SK-N-SH (cell line): ENCODE measurements at regions not wholly inside any gene's neighbourhood (a gene's known extent, or its start where the extent isn't known, plus 50 kb on each side); places are given as distances from the start of the nearest gene placed in this dataset.

Experiments
- CTCF ChIA-PET: fragments of 300-600, 350-600 bp; formaldehyde crosslinking; extraction: SDS; loops from one replicate; lab custom pipeline; 2021; lab: Yijun Ruan, JAX
- POLR2A ChIA-PET: fragments of 350-600 bp; sonication (Branson Sonifier 250); formaldehyde crosslinking; extraction: SDS; loops from one replicate; lab custom pipeline; 2020; ENCODE audit warnings: antibody characterized with exemption, inconsistent platforms; lab: Yijun Ruan, JAX
- DNase-seq: peaks from one replicate; pipeline ENCODE4 v3.0.0; 2012
- H2AFZ ChIP-seq: fragments of 200-600 bp; sonication (generic); 2 replicates; pipeline ENCODE4 v1.8.1; 2016; ENCODE audit warnings: antibody characterized with exemption, mild to moderate bottlenecking, low read depth
- H3F3A ChIP-seq: fragments of 200-600 bp; sonication (generic); replicated peaks from 2 replicates; pipeline ENCODE3; 2016; ENCODE audit warnings: antibody characterized with exemption, mild to moderate bottlenecking; ENCODE audit not compliant: insufficient read depth
- H3K27ac ChIP-seq, 2 experiments: fragments of 200-500 bp in 1 of 2; fragments of 200-600 bp in 1 of 2; sonication (Bioruptor generic) in 1 of 2; sonication (generic), shearing (Covaris generic) in 1 of 2; 2 replicates each; pipeline versions ENCODE4 v1.5.1 to v1.6.1; 2014 to 2016; ENCODE audit warnings: low read depth in 2 of 2, inconsistent platforms in 1 of 2, low read length in 1 of 2, mild to moderate bottlenecking in 1 of 2, mixed read lengths in 1 of 2
- H3K27me3 ChIP-seq: fragments of 200-600 bp; sonication (generic), shearing (Covaris generic); 2 replicates; pipeline ENCODE4 v1.6.1; 2016; ENCODE audit warnings: mixed run types; ENCODE audit not compliant: insufficient read depth
- H3K36me3 ChIP-seq, 2 experiments: fragments of 200-500 bp in 1 of 2; fragments of 200-600 bp in 1 of 2; sonication (Bioruptor generic) in 1 of 2; sonication (generic) in 1 of 2; replicated peaks in 1 of 2; 2 replicates each; pipeline versions ENCODE3 to v1.5.1; 2014 to 2016; ENCODE audit warnings: low read length in 1 of 2, mild to moderate bottlenecking in 1 of 2; ENCODE audit not compliant: insufficient read depth in 2 of 2, control insufficient read depth in 1 of 2
- H3K4me1 ChIP-seq, 2 experiments: fragments of 200-500 bp in 1 of 2; fragments of 200-600 bp in 1 of 2; sonication (Bioruptor generic) in 1 of 2; sonication (generic), shearing (Covaris generic) in 1 of 2; 2 replicates each; pipeline versions ENCODE4 v1.5.1 to v1.6.1; 2014 to 2016; ENCODE audit warnings: low read depth in 1 of 2, low read length in 1 of 2, mixed run types in 1 of 2; ENCODE audit not compliant: insufficient read depth in 2 of 2, control insufficient read depth in 1 of 2
- H3K4me2 ChIP-seq: fragments of 200-600 bp; sonication (generic), shearing (Covaris generic); 2 replicates; pipeline ENCODE4 v1.6.1; 2017; ENCODE audit warnings: mixed run types
- H3K4me3 ChIP-seq, 2 experiments: fragments of 200-500 bp in 1 of 2; fragments of 200-600 bp in 1 of 2; sonication (Bioruptor generic) in 1 of 2; sonication (generic), shearing (Covaris generic) in 1 of 2; 2 replicates each; pipeline versions ENCODE4 v1.5.1 to v1.8.1; 2014 to 2016; ENCODE audit warnings: low read depth in 2 of 2, inconsistent platforms in 1 of 2, low read length in 1 of 2, mild to moderate bottlenecking in 1 of 2, mixed read lengths in 1 of 2, moderate library complexity in 1 of 2
- H3K79me2 ChIP-seq: fragments of 200-600 bp; sonication (generic); 2 replicates; pipeline ENCODE4 v1.8.1; 2017; ENCODE audit warnings: mild to moderate bottlenecking; ENCODE audit not compliant: insufficient read depth
- H3K9ac ChIP-seq: fragments of 200-600 bp; sonication (generic); 2 replicates; pipeline ENCODE4 v1.6.1; 2017; ENCODE audit warnings: mixed run types
- H3K9me2 ChIP-seq: fragments of 200-600 bp; sonication (generic); 2 replicates; pipeline ENCODE4 v1.6.1; 2017; ENCODE audit warnings: mixed run types
- H3K9me3 ChIP-seq: fragments of 200-600 bp; sonication (generic); 2 replicates; pipeline ENCODE4 v1.6.1; 2017; ENCODE audit warnings: mixed run types, mild to moderate bottlenecking, moderate library complexity
- H4K20me1 ChIP-seq: fragments of 200-600 bp; sonication (generic); 2 replicates; pipeline ENCODE4 v1.6.1; 2017; ENCODE audit warnings: mild to moderate bottlenecking, mixed run types; ENCODE audit not compliant: insufficient read depth
- CHD2 ChIP-seq: fragments of 150-350 bp; IDR thresholded peaks from 2 replicates; pipeline ENCODE4 v1.6.1; 2018; ENCODE audit warnings: low read length; ENCODE audit not compliant: partially characterized antibody
- ELF1 ChIP-seq: IDR thresholded peaks from 2 replicates; pipeline ENCODE4 v1.4.0; 2012
- FOSL2 ChIP-seq: IDR thresholded peaks from 2 replicates; pipeline ENCODE4 v1.4.0; 2012; ENCODE audit warnings: low read depth, mild to moderate bottlenecking, moderate library complexity, borderline replicate concordance
- GABPA ChIP-seq: IDR thresholded peaks from 2 replicates; pipeline ENCODE4 v1.4.0; 2012; ENCODE audit warnings: low read depth, mild to moderate bottlenecking
- JUND ChIP-seq: IDR thresholded peaks from 2 replicates; pipeline ENCODE4 v1.4.0; 2012
- MEF2A ChIP-seq: IDR thresholded peaks from 2 replicates; pipeline ENCODE4 v1.4.0; 2012; ENCODE audit warnings: low read depth, borderline replicate concordance
- MXI1 ChIP-seq: IDR thresholded peaks from 2 replicates; pipeline ENCODE4 v1.6.1; 2012; ENCODE audit warnings: mild to moderate bottlenecking, low read depth, low read length, improper control_type of control experiment
- NFIC ChIP-seq: IDR thresholded peaks from 2 replicates; pipeline ENCODE4 v1.4.0; 2012; ENCODE audit warnings: borderline replicate concordance
- RXRA ChIP-seq: IDR thresholded peaks from 2 replicates; pipeline ENCODE4 v1.4.0; 2012; ENCODE audit warnings: low read depth, mild to moderate bottlenecking, borderline replicate concordance
- SIN3A ChIP-seq: IDR thresholded peaks from 2 replicates; pipeline ENCODE4 v1.6.1; 2012; ENCODE audit warnings: low read depth, mild to moderate bottlenecking, low read length, moderate library complexity, borderline replicate concordance
- WGBS: methylation state at CpG from one replicate; pipeline ENCODE4 v1.1.6; 2017; ENCODE audit warnings: low lambda C conversion rate; 5-methylcytosine and 5-hydroxymethylcytosine counted together
- TF ChIP-seq, protein P1 (sequence below): fragments of 200-600 bp; sonication (generic); IDR thresholded peaks from 2 replicates; pipeline ENCODE4 v1.6.1; 2017; ENCODE audit warnings: antibody characterized with exemption, mild to moderate bottlenecking, moderate library complexity
- TF ChIP-seq, protein P2 (sequence below): IDR thresholded peaks from 2 replicates; pipeline ENCODE4 v1.4.0; 2012; ENCODE audit warnings: low read depth, borderline replicate concordance
- TF ChIP-seq, protein P3 (sequence below): IDR thresholded peaks from 2 replicates; pipeline ENCODE4 v1.4.0; 2012; ENCODE audit warnings: low read depth, borderline replicate concordance
- TF ChIP-seq, protein P4 (sequence below): IDR thresholded peaks from 2 replicates; pipeline ENCODE4 v1.4.0; 2012; ENCODE audit warnings: low read depth
- TF ChIP-seq, protein P5 (sequence below): IDR thresholded peaks from 2 replicates; pipeline ENCODE4 v1.6.1; 2012; ENCODE audit warnings: mild to moderate bottlenecking, low read depth, low read length, moderate library complexity

DNA sequence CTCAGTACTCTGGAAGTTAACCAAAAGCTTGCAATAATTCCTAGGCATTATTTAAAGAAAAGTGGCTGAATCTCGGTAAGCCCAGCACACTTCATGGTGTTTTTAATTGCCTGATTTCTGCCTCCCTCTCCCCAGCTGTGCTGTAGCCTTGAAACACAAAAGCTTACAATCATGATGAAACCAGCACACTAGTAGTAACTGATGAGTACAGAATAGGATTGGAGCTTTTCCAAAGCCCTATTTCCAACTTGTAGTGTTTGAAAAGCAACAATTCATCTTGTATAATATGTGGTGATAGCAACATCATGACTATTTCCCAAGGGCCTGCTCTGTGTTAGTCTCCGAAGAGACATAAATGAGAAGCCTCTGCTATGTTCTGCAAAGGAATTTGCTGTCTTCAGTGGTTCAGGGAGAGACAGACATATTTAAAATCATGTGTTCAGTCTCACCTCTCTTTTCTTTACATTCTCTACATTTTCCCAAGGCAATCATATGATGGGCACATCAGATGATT lies 1015.0 kb downstream of the BCL11A start:
- Histone ChIP-seq H3K79me2 (no peaks in the 10 kb centered on the region), H3K9ac (no peak overlapping the region), H3K27ac (no peak overlapping the region), H3K4me2 (no peak overlapping the region), H3K4me1 (no peaks in the 10 kb centered on the region), H3K9me2 (no peaks in the 10 kb centered on the region), H3K36me3 (no peaks in the 10 kb centered on the region), H3F3A (no peaks in the 10 kb centered on the region), H3K4me3 (no peak overlapping the region), H3K27me3 (no peaks in the 10 kb centered on the region), H4K20me1 (no peaks in the 10 kb centered on the region), H3K9me3 (no peaks in the 10 kb centered on the region), H2AFZ (no peak overlapping the region)
- POLR2A ChIA-PET: no interaction called here
- DNase-seq: no peak
- CTCF ChIA-PET: no interaction called here
- 11% methylated on average over 2 of the region's 2 CpGs for whole genome bisulfite sequencing
- TF ChIP-seq JUND (no peak), MXI1 (no peak), MEF2A (no peak), SIN3A (no peak), CHD2 (no peak), FOSL2 (no peak), ELF1 (no peak), RXRA (no peak)
- TF ChIP-seq, protein P1, sequence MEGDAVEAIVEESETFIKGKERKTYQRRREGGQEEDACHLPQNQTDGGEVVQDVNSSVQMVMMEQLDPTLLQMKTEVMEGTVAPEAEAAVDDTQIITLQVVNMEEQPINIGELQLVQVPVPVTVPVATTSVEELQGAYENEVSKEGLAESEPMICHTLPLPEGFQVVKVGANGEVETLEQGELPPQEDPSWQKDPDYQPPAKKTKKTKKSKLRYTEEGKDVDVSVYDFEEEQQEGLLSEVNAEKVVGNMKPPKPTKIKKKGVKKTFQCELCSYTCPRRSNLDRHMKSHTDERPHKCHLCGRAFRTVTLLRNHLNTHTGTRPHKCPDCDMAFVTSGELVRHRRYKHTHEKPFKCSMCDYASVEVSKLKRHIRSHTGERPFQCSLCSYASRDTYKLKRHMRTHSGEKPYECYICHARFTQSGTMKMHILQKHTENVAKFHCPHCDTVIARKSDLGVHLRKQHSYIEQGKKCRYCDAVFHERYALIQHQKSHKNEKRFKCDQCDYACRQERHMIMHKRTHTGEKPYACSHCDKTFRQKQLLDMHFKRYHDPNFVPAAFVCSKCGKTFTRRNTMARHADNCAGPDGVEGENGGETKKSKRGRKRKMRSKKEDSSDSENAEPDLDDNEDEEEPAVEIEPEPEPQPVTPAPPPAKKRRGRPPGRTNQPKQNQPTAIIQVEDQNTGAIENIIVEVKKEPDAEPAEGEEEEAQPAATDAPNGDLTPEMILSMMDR: no peak
- TF ChIP-seq, protein P2, sequence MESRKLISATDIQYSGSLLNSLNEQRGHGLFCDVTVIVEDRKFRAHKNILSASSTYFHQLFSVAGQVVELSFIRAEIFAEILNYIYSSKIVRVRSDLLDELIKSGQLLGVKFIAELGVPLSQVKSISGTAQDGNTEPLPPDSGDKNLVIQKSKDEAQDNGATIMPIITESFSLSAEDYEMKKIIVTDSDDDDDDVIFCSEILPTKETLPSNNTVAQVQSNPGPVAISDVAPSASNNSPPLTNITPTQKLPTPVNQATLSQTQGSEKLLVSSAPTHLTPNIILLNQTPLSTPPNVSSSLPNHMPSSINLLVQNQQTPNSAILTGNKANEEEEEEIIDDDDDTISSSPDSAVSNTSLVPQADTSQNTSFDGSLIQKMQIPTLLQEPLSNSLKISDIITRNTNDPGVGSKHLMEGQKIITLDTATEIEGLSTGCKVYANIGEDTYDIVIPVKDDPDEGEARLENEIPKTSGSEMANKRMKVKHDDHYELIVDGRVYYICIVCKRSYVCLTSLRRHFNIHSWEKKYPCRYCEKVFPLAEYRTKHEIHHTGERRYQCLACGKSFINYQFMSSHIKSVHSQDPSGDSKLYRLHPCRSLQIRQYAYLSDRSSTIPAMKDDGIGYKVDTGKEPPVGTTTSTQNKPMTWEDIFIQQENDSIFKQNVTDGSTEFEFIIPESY: no peak
- TF ChIP-seq, protein P3, sequence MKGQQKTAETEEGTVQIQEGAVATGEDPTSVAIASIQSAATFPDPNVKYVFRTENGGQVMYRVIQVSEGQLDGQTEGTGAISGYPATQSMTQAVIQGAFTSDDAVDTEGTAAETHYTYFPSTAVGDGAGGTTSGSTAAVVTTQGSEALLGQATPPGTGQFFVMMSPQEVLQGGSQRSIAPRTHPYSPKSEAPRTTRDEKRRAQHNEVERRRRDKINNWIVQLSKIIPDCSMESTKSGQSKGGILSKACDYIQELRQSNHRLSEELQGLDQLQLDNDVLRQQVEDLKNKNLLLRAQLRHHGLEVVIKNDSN: no peak
- TF ChIP-seq, protein P4, sequence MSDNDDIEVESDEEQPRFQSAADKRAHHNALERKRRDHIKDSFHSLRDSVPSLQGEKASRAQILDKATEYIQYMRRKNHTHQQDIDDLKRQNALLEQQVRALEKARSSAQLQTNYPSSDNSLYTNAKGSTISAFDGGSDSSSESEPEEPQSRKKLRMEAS: no peak

DNA sequence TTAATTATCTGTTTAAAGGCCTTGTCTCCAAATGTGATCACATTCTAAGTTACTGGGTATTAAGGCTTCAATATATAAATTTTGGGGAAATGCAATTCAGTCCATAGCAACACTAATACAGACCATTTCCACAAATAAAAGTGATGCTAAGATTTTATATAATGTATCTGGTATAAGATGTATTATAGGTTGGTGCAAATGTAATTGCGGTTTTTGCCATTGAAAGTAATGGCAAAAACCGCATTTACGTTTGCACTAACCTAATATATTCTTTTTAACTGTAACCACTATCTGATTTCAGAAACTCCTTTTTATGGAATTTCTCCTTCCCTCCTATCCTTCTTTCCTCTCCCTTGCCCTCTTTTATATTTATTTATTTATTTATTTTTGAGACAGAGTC lies 1020.6 kb downstream of the BCL11A start:
- Histone ChIP-seq H3K4me2 (no peak overlapping the region), H3K27ac (no peak overlapping the region)
- 52% methylated on average over 3 of the region's 3 CpGs for WGBS
- POLR2A ChIA-PET: no interaction called here
- TF ChIP-seq NFIC: no peak
- TF ChIP-seq, protein P5, sequence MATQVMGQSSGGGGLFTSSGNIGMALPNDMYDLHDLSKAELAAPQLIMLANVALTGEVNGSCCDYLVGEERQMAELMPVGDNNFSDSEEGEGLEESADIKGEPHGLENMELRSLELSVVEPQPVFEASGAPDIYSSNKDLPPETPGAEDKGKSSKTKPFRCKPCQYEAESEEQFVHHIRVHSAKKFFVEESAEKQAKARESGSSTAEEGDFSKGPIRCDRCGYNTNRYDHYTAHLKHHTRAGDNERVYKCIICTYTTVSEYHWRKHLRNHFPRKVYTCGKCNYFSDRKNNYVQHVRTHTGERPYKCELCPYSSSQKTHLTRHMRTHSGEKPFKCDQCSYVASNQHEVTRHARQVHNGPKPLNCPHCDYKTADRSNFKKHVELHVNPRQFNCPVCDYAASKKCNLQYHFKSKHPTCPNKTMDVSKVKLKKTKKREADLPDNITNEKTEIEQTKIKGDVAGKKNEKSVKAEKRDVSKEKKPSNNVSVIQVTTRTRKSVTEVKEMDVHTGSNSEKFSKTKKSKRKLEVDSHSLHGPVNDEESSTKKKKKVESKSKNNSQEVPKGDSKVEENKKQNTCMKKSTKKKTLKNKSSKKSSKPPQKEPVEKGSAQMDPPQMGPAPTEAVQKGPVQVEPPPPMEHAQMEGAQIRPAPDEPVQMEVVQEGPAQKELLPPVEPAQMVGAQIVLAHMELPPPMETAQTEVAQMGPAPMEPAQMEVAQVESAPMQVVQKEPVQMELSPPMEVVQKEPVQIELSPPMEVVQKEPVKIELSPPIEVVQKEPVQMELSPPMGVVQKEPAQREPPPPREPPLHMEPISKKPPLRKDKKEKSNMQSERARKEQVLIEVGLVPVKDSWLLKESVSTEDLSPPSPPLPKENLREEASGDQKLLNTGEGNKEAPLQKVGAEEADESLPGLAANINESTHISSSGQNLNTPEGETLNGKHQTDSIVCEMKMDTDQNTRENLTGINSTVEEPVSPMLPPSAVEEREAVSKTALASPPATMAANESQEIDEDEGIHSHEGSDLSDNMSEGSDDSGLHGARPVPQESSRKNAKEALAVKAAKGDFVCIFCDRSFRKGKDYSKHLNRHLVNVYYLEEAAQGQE: no peak
- TF ChIP-seq, protein P4: no peak
- TF ChIP-seq, protein P2: no peak
- no peak for TF ChIP-seq GABPA
- TF ChIP-seq, all 33 proteins: peak for 0
- Histone ChIP-seq H3K27me3 (no peaks in the 10 kb centered on the region), H3K79me2 (no peaks in the 10 kb centered on the region), H3F3A (no peaks in the 10 kb centered on the region), H3K36me3 (no peaks in the 10 kb centered on the region), H3K9ac (no peak overlapping the region), H4K20me1 (no peaks in the 10 kb centered on the region), H2AFZ (no peak overlapping the region), H3K4me3 (no peak overlapping the region), H3K9me2 (no peaks in the 10 kb centered on the region), H3K4me1 (no peaks in the 10 kb centered on the region), H3K9me3 (no peaks in the 10 kb centered on the region)
- DNase-seq: no peak
- CTCF ChIA-PET: no interaction called here
